ENCODE measurements at regions not wholly inside any gene's neighbourhood (a gene's known extent, or its start where the extent isn't known, plus 50 kb on each side); places are given as distances from the start of the nearest gene placed in this dataset.

DNA sequence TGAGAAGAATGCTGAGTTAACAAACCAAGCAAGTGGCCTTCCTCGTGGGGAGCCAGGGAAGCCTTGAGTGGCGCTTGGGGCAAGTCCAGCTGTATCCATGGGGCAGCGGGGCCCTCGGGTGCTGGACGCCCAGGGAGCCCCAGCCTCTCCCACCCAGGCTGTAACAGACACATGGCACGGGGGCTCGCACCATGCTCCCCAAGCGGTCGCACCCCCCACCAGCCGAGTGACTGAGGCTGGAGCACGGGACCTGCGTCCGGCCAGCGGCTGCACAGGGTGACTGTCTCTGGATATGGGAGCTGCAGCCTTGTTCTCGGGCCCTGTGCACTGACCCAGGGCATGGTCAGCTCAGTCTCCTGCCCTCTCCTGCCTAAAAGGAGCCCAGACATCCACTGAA, 53.9 kb upstream of the ACTRT2 start:
- TF ChIP-seq, protein P1, sequence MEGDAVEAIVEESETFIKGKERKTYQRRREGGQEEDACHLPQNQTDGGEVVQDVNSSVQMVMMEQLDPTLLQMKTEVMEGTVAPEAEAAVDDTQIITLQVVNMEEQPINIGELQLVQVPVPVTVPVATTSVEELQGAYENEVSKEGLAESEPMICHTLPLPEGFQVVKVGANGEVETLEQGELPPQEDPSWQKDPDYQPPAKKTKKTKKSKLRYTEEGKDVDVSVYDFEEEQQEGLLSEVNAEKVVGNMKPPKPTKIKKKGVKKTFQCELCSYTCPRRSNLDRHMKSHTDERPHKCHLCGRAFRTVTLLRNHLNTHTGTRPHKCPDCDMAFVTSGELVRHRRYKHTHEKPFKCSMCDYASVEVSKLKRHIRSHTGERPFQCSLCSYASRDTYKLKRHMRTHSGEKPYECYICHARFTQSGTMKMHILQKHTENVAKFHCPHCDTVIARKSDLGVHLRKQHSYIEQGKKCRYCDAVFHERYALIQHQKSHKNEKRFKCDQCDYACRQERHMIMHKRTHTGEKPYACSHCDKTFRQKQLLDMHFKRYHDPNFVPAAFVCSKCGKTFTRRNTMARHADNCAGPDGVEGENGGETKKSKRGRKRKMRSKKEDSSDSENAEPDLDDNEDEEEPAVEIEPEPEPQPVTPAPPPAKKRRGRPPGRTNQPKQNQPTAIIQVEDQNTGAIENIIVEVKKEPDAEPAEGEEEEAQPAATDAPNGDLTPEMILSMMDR (IDR thresholded peaks at IDR 0.05; ENCODE audit: low read depth, low read length, missing control alignments), result no peak
- DNase-seq (ENCODE audit: extremely low read depth, low read depth), result no peak
- H3K4me3 ChIP-seq (replicated peaks; ENCODE audit: low read depth, low read length), result no peak overlapping the region

GRCh38 chr1:2967881-2968280, 53.4 kb upstream of the ACTRT2 start:
- TF ChIP-seq, protein P1 (IDR thresholded peaks at IDR 0.05; ENCODE audit: low read depth, low read length, missing control alignments), result no peak
- no peak for DNase-seq (ENCODE audit: extremely low read depth, low read depth)
- no peak overlapping the region for H3K4me3 ChIP-seq (replicated peaks; ENCODE audit: low read depth, low read length)

DNA sequence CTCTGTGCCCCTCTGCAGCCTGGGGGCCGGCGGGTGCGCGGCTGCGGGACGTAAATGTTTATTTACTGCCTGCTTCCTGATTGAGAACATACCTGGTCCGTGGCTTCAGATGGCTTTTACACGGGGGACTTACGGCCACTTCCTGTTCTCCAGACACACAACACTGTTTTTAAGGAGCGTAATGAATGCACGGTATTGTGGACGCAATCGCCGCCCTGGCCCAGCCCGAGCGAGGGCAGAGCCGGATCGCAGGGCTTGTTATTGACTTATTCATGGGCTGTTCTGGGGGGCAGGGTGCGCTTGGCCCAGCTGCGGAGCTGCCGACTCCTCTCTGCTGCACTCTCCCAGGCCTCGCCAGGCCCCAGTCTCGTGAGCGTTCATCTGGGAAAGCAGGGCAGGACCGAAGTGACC, 52.8 kb upstream of the ACTRT2 start:
- H3K4me3 ChIP-seq (replicated peaks; ENCODE audit: low read depth, low read length), result no peak overlapping the region
- no peak for DNase-seq (ENCODE audit: extremely low read depth, low read depth)
- TF ChIP-seq, protein P1 (IDR thresholded peaks at IDR 0.05; ENCODE audit: low read depth, low read length, missing control alignments), result no peak

DNA sequence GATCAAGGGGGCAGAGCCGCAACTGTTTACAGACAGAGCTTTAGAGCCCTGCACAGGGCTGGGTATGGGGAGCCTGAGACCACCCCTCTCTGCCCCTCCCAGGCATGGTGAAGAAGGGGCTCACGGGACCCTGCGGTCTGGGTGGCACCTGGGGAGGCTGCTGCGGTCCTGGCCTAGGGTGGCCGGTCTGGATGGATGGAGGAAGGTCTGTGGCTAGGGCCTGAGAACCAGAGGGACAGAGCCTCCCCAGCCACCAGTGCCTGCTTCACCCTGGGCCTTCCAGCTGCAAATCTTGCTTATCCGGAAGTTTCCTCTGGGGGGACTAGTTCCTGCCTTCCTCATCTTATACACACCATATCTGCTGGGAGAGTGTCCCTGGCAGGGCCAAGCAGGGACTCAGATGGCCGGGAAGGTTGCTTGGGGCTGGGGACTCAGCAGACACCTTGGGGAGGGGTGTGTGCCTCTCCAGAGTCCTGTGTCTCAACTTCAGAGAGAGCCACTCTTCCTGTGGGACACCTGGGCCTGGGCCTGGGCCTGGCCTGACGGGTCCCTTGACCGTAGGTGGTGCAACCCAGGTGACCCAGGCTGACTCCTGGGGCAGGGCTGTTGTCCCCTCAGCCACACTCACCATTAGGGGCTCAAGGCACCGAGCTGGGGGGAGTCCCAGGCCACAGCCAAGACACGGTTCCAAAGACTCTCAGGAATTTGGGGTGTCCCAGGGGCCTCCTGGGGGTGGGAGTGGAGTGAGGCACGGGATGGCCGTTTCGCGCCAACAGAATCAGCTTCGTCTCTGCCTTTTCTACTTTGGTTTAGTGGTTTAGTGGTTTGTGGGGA, 52.0 kb upstream of the ACTRT2 start:
- no peak overlapping the region for H3K4me3 ChIP-seq (replicated peaks; ENCODE audit: low read depth, low read length)

DNA sequence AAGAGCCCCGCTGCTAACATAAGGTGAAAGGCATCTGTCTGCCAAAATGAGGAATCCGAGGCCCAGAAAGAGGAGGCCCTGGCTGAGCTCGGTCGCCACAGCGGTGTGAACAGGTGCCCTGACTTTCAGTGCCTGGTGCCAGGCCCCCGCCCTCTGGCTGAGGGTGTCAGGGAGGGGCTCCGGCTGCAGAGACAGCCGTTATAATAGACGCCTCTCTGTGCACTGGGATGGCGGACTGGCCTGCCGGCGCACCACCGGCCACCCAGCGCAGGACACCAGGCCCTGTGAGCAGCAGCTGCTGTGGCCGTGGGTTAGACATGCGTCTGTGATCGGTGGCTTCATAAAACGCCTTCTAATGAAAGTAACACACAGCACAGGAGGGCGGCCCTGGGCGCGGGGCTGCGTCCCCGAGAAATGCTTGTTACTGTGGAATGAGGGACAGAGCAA, 51.4 kb upstream of the ACTRT2 start:
- no peak overlapping the region for H3K4me3 ChIP-seq (replicated peaks; ENCODE audit: low read depth, low read length)

More for the DNA sequence above, 52.0 kb upstream of the ACTRT2 start:
- TF ChIP-seq, protein P1 (IDR thresholded peaks at IDR 0.05; ENCODE audit: low read depth, low read length, missing control alignments), result no peak
- DNase-seq (ENCODE audit: extremely low read depth, low read depth), result no peak

DNA sequence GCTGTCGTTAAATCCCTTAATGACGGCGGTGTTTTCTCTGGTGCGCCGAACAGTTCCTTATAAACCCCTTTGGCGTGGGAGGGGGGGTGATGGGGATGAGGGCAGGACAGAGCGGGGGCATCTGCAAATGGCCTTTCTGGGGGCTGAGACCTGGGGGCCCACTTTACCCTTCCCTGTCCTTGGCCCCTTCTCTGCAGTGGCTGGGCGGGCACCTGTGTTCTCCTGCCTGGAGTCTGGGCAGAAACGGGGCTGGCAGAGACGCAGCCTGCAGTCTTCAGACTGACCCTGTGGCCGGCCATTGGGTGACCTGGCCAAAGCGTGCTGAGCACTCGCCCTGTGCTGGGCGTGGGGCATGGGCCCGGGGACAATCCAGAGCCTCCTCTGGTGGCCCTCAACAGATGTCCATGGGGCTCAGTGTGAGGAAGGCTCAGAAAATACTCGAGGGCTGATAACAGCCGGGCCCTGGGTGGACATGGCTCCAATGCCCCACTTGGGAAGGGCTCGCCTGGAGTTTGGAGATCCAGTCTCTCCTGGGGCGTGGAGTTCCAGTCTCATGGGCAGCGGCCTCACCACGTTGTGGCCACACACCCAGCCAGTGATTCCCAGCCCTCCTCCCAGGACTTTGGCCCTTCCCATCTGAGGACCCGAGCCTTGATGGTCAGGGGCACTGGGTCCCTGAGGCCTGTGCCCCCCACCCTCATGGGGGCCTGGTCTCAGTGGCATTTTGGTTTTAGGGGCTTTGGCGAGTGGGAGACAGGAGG, 50.8 kb upstream of the ACTRT2 start:
- no peak overlapping the region for H3K4me3 ChIP-seq (replicated peaks; ENCODE audit: low read depth, low read length)
- TF ChIP-seq, protein P1 (IDR thresholded peaks at IDR 0.05; ENCODE audit: low read depth, low read length, missing control alignments), result no peak
- DNase-seq (ENCODE audit: extremely low read depth, low read depth), result no peak

More for the DNA sequence above, 51.4 kb upstream of the ACTRT2 start:
- no peak for DNase-seq (ENCODE audit: extremely low read depth, low read depth)
- TF ChIP-seq, protein P1 (IDR thresholded peaks at IDR 0.05; ENCODE audit: low read depth, low read length, missing control alignments), result no peak

Measured in HFF-Myc (cell line).